ENCODE measurements at regions not wholly inside any gene's neighbourhood (a gene's known extent, or its start where the extent isn't known, plus 50 kb on each side); places are given as distances from the start of the nearest gene placed in this dataset.

DNA sequence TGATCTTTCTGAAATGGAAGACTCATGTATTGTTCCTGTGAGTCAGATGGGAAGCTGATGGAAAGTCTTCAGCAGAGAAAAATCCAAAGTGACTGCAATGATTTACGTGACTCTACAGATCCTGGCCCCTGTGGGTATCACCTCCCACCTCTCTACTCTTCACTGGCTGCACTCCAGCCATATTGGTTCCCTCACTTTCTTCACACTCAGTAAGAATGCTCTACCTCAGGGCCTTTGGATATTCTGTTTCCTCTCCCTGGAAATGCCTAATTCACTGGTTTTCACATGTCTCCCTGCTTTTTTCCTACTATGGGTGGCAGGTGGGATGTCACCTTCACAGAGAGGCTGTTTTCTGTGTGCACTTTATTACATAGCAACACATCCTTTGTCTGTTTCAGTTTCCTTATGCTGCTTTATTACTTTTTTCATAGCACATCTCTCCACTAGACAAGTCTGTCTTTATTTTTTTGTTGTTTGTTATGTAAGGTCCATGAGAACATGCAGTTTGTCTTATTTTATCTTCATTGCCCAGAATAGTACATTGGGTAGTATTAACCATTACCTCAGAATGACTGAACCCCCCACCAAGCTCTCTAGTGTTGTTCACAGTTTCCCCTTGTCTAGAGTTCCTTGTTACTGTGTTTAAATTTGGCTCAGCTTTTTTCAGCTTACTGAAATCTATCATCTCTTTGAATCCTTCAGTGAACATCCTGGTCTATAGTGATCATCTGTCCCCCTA, 57.6 kb upstream of the CLNK start:
- Histone ChIP-seq H3K4me2 (no peak overlapping the region), H3K27ac (no peak overlapping the region), H3K4me3 (no peak overlapping the region), H3K9me3 (no peaks in the 10 kb centered on the region), H3K4me1 (no peaks in the 10 kb centered on the region)
- FAIRE-seq (no peak), ATAC-seq (no peak), DNase-seq (ENCODE audit: low read depth in 1 of 2, low spot score in 1 of 2) (no peak)
- CTCF ChIA-PET: no interaction called here
- TF ChIP-seq HOXA7 (CRISPR knock-in tag; IDR thresholded peaks at IDR 0.05): no peak
- TF ChIP-seq USF2 (IDR thresholded peaks at IDR 0.05): no peak
- TF ChIP-seq RCOR1 (IDR thresholded peaks at IDR 0.05; ENCODE audit: low read depth, low read length): no peak
- TF ChIP-seq POLR2AphosphoS2 (conservative IDR thresholded peaks at IDR 0.05; ENCODE audit: low read length): no peak
- no peak for TF ChIP-seq EHF (CRISPR knock-in tag; IDR thresholded peaks at IDR 0.05)
- TF ChIP-seq ZNF302 (CRISPR knock-in tag; IDR thresholded peaks at IDR 0.05): no peak
- TF ChIP-seq E2F6 (IDR thresholded peaks at IDR 0.05; ENCODE audit: borderline replicate concordance, low read depth): no peak
- TF ChIP-seq SMC3 (IDR thresholded peaks at IDR 0.05): no peak
- TF ChIP-seq SREBF2 (IDR thresholded peaks at IDR 0.05): no peak
- TF ChIP-seq HEYL (CRISPR knock-in tag; IDR thresholded peaks at IDR 0.05): no peak
- TF ChIP-seq ATOH8 (CRISPR knock-in tag; IDR thresholded peaks at IDR 0.05; ENCODE audit: low read depth): no peak
- no peak for TF ChIP-seq ZSCAN20 (CRISPR knock-in tag; IDR thresholded peaks at IDR 0.05)
- no peak for TF ChIP-seq NFE2L2 (conservative IDR thresholded peaks at IDR 0.05; ENCODE audit: low read length)
- TF ChIP-seq GATA3 (IDR thresholded peaks at IDR 0.05; ENCODE audit: borderline replicate concordance): no peak
- no peak for TF ChIP-seq EHMT2 (IDR thresholded peaks at IDR 0.05; ENCODE audit: low read depth)
- no peak for TF ChIP-seq CBX2 (IDR thresholded peaks at IDR 0.05; ENCODE audit: borderline replicate concordance, low read depth)
- TF ChIP-seq TP53 (CRISPR knock-in tag; IDR thresholded peaks at IDR 0.05): no peak
- no peak for TF ChIP-seq RARB (CRISPR knock-in tag; IDR thresholded peaks at IDR 0.05)
- TF ChIP-seq, protein P1, sequence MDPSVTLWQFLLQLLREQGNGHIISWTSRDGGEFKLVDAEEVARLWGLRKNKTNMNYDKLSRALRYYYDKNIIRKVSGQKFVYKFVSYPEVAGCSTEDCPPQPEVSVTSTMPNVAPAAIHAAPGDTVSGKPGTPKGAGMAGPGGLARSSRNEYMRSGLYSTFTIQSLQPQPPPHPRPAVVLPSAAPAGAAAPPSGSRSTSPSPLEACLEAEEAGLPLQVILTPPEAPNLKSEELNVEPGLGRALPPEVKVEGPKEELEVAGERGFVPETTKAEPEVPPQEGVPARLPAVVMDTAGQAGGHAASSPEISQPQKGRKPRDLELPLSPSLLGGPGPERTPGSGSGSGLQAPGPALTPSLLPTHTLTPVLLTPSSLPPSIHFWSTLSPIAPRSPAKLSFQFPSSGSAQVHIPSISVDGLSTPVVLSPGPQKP (IDR thresholded peaks at IDR 0.05; ENCODE audit: low read depth, low read length): no peak
- TF ChIP-seq CEBPB (IDR thresholded peaks at IDR 0.05): no peak
- 0% methylated on average over 1 of the region's 1 CpG for WGBS (ENCODE audit: missing lambda C conversion rate)
- POLR2A ChIA-PET: no interaction called here

- no peak overlapping the region for H3K27ac ChIP-seq
- DNase-seq (ENCODE audit: low read depth in 1 of 2, low spot score in 1 of 2) (no peak), ATAC-seq (no peak), FAIRE-seq (no peak)
- WGBS (ENCODE audit: missing lambda C conversion rate): 0% methylated on average over 4 of the region's 4 CpGs
- no peaks in the 10 kb centered on the region for H3K4me1 ChIP-seq
- ChIA-PET CTCF (no interaction called here), POLR2A (no interaction called here)
- no peak overlapping the region for H3K4me2 ChIP-seq
- no peaks in the 10 kb centered on the region for H3K9me3 ChIP-seq
- H3K4me3 ChIP-seq: no peak overlapping the region
- TF ChIP-seq RFX5 (IDR thresholded peaks at IDR 0.05) (no peak), REST (IDR thresholded peaks at IDR 0.05) (no peak), TP53 (CRISPR knock-in tag; IDR thresholded peaks at IDR 0.05) (no peak), RCOR1 (IDR thresholded peaks at IDR 0.05; ENCODE audit: low read depth, low read length) (no peak), POLR2A (IDR thresholded peaks at IDR 0.05; ENCODE audit: low read length) (no peak), RAD21 (conservative IDR thresholded peaks at IDR 0.05 in 1 of 2, IDR thresholded peaks at IDR 0.05 in 1 of 2) (no peak), EP300 (IDR thresholded peaks at IDR 0.05) (no peak), FOSL2 (IDR thresholded peaks at IDR 0.05) (no peak), FOSL2 (CRISPR knock-in tag; IDR thresholded peaks at IDR 0.05) (no peak), MYC (IDR thresholded peaks at IDR 0.05; ENCODE audit: borderline replicate concordance, low read length) (no peak)
- TF ChIP-seq, protein P2, sequence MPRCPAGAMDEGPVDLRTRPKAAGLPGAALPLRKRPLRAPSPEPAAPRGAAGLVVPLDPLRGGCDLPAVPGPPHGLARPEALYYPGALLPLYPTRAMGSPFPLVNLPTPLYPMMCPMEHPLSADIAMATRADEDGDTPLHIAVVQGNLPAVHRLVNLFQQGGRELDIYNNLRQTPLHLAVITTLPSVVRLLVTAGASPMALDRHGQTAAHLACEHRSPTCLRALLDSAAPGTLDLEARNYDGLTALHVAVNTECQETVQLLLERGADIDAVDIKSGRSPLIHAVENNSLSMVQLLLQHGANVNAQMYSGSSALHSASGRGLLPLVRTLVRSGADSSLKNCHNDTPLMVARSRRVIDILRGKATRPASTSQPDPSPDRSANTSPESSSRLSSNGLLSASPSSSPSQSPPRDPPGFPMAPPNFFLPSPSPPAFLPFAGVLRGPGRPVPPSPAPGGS (IDR thresholded peaks at IDR 0.05): no peak
These were observed 56.5 kb upstream of the CLNK start for GRCh38 chr4:10740891-10741620.

Data from A549 (cell line).